PC-3 (cell line): ENCODE measurements at regions not wholly inside any gene's neighbourhood (a gene's known extent, or its start where the extent isn't known, plus 50 kb on each side); places are given as distances from the start of the nearest gene placed in this dataset.

Experiments
- ATAC-seq: fragments of 200-7000 bp; cut with Tn5 transposase; 2 replicates; pipeline ENCODE4 v1.9.1; 2020; ENCODE audit warnings: mild to moderate bottlenecking, moderate library complexity
- BruUV-seq: library from RNA; stranded (reverse); fragments of 400-500 nt; replicated peaks from 2 replicates; lab custom pipeline; 2021; lab: Mats Ljungman, UMichigan
- CTCF ChIA-PET: fragments of 300-600 bp; sonication (Branson Sonifier 250); formaldehyde crosslinking; loops from one replicate; lab custom pipeline; 2022; ENCODE audit warnings: antibody characterized with exemption; lab: Charles Lee
- POLR2A ChIA-PET: fragments of 300-600 bp; sonication (Branson Sonifier 250); formaldehyde crosslinking; loops from one replicate; lab custom pipeline; 2022; ENCODE audit warnings: antibody characterized with exemption; ENCODE audit not compliant: unreplicated experiment; lab: Charles Lee
- DNase-seq: peaks from one replicate; pipeline ENCODE4 v3.0.0-alpha.2; 2015
- H2AFZ ChIP-seq: fragments of 300-600 bp; sonication (generic); 2 replicates; pipeline ENCODE4 v1.6.0; 2016; ENCODE audit warnings: antibody characterized with exemption, low read length
- H3F3A ChIP-seq: fragments of 300-600 bp; sonication (generic); one replicate; pipeline ENCODE4 v1.6.0; 2017; ENCODE audit warnings: antibody characterized with exemption, low read length, control low read depth, mild to moderate bottlenecking; ENCODE audit not compliant: unreplicated experiment
- H3K27ac ChIP-seq: fragments of 300-600 bp; sonication (generic); 2 replicates; pipeline ENCODE4 v1.5.1; 2016; ENCODE audit warnings: mild to moderate bottlenecking, low read length
- H3K27me3 ChIP-seq: fragments of 300-600 bp; sonication (generic); 2 replicates; pipeline ENCODE4 v1.6.1; 2016; ENCODE audit warnings: low read length, mixed read lengths
- H3K36me3 ChIP-seq: fragments of 300-600 bp; sonication (generic); 2 replicates; pipeline ENCODE4 v1.6.1; 2016; ENCODE audit warnings: low read depth, mixed run types, low read length, mixed read lengths
- H3K4me1 ChIP-seq: fragments of 300-600 bp; sonication (generic); 2 replicates; pipeline ENCODE4 v1.5.1; 2016; ENCODE audit warnings: low read length; ENCODE audit not compliant: insufficient read depth
- H3K4me2 ChIP-seq: fragments of 300-600 bp; sonication (generic); 2 replicates; pipeline ENCODE4 v1.6.0; 2016; ENCODE audit warnings: low read length
- H3K4me3 ChIP-seq: fragments of 300-600 bp; sonication (generic); 2 replicates; pipeline ENCODE4 v1.5.1; 2016; ENCODE audit warnings: mild to moderate bottlenecking, low read length, mixed read lengths
- H3K79me2 ChIP-seq: fragments of 300-600 bp; sonication (generic); 2 replicates; pipeline ENCODE4 v1.6.1; 2017; ENCODE audit warnings: low read length, mixed read lengths
- H3K9ac ChIP-seq: fragments of 300-600 bp; sonication (generic); 2 replicates; pipeline ENCODE4 v1.6.0; 2016; ENCODE audit warnings: mild to moderate bottlenecking, low read length
- H3K9me2 ChIP-seq: fragments of 300-600 bp; sonication (generic); replicated peaks from 2 replicates; pipeline ENCODE4 v1.6.1; 2016; ENCODE audit warnings: mixed run types, low read length, mixed read lengths
- H3K9me3 ChIP-seq: fragments of 300-600 bp; sonication (generic); 2 replicates; pipeline ENCODE4 v1.6.1; 2016; ENCODE audit warnings: low read length, mixed read lengths
- H4K20me1 ChIP-seq: fragments of 300-600 bp; sonication (generic); 2 replicates; pipeline ENCODE4 v1.6.1; 2016; ENCODE audit warnings: low read length, mixed read lengths
- CTCF ChIP-seq: fragments of 300-600 bp; sonication (generic); conservative IDR thresholded peaks from 2 replicates; pipeline ENCODE4 v1.5.1; 2017; ENCODE audit warnings: antibody characterized with exemption, low read depth, mild to moderate bottlenecking, low read length
- EZH2 ChIP-seq: fragments of 300-600 bp; sonication (generic); IDR thresholded peaks from one replicate; pipeline ENCODE4 v1.6.1; 2017; ENCODE audit warnings: antibody characterized with exemption, mild to moderate bottlenecking, low read length; ENCODE audit not compliant: unreplicated experiment
- EZH2phosphoT487 ChIP-seq: fragments of 300-600 bp; sonication (generic); IDR thresholded peaks from 2 replicates; pipeline ENCODE4 v1.6.1; 2018; ENCODE audit warnings: mild to moderate bottlenecking, antibody characterized with exemption, low read length, borderline replicate concordance
- intact Hi-C: fragments of 100-400 bp; cut with micrococcal nuclease; formaldehyde crosslinking; loops from 2 replicates; pipeline ENCODE4 v1.9.0; 2023

GRCh38 chr10:21209495-21209894 lies 312.4 kb upstream of the NEBL start:
- H3K4me1 ChIP-seq, result no peaks in the 10 kb centered on the region
- CTCF ChIA-PET, result no interaction called here
- no peak overlapping the region for H3K4me2 ChIP-seq
- no peak overlapping the region for H3K4me3 ChIP-seq
- intact Hi-C loops, result no loop called here
- TF ChIP-seq EZH2phosphoT487, result no peak
- TF ChIP-seq CTCF, result no peak
- no peak for TF ChIP-seq EZH2
- no TSS peak for BruUV-seq
- H3K9me3 ChIP-seq, result no peaks in the 10 kb centered on the region
- H3K27ac ChIP-seq, result no peak overlapping the region
- POLR2A ChIA-PET, result no interaction called here
- no peaks in the 10 kb centered on the region for H3K36me3 ChIP-seq
- H4K20me1 ChIP-seq, result no peaks in the 10 kb centered on the region
- H2AFZ ChIP-seq, result no peak overlapping the region
- DNase-seq (no peak), ATAC-seq (no peak)
- no peaks in the 10 kb centered on the region for H3F3A ChIP-seq
- no peaks in the 10 kb centered on the region for H3K79me2 ChIP-seq
- no peaks in the 10 kb centered on the region for H3K9me2 ChIP-seq
- no peak overlapping the region for H3K9ac ChIP-seq
- no peaks in the 10 kb centered on the region for H3K27me3 ChIP-seq

GRCh38 chr10:21208666-21209316 lies 311.7 kb upstream of the NEBL start:
- H3K9ac ChIP-seq, result no peak overlapping the region
- no peaks in the 10 kb centered on the region for H4K20me1 ChIP-seq
- no peak overlapping the region for H3K4me2 ChIP-seq
- POLR2A ChIA-PET, result no interaction called here
- BruUV-seq, result no TSS peak
- no peak overlapping the region for H2AFZ ChIP-seq
- no peak overlapping the region for H3K27ac ChIP-seq
- intact Hi-C loops, result no loop called here
- H3K36me3 ChIP-seq, result no peaks in the 10 kb centered on the region
- no peak for TF ChIP-seq EZH2phosphoT487
- TF ChIP-seq EZH2, result no peak
- TF ChIP-seq CTCF, result no peak
- no peak for ATAC-seq
- no peaks in the 10 kb centered on the region for H3K9me3 ChIP-seq
- no peaks in the 10 kb centered on the region for H3K9me2 ChIP-seq
- no peak for DNase-seq
- H3K4me3 ChIP-seq, result no peak overlapping the region
- H3K27me3 ChIP-seq, result no peaks in the 10 kb centered on the region
- H3K79me2 ChIP-seq, result no peaks in the 10 kb centered on the region
- no peaks in the 10 kb centered on the region for H3F3A ChIP-seq
- no peaks in the 10 kb centered on the region for H3K4me1 ChIP-seq
- CTCF ChIA-PET, result no interaction called here

GRCh38 chr10:21207852-21208646 lies 310.9 kb upstream of the NEBL start:
- H3K27me3 ChIP-seq, result no peaks in the 10 kb centered on the region
- H3K4me1 ChIP-seq, result no peaks in the 10 kb centered on the region
- H3K4me2 ChIP-seq, result no peak overlapping the region
- no peaks in the 10 kb centered on the region for H3K9me2 ChIP-seq
- BruUV-seq, result no TSS peak
- no peaks in the 10 kb centered on the region for H3F3A ChIP-seq
- no peaks in the 10 kb centered on the region for H4K20me1 ChIP-seq
- no peaks in the 10 kb centered on the region for H3K79me2 ChIP-seq
- no peak overlapping the region for H2AFZ ChIP-seq
- ATAC-seq, result no peak
- H3K36me3 ChIP-seq, result no peaks in the 10 kb centered on the region
- intact Hi-C loops, result no loop called here
- no peak for DNase-seq
- H3K9ac ChIP-seq, result no peak overlapping the region
- H3K27ac ChIP-seq, result no peak overlapping the region
- TF ChIP-seq EZH2 (no peak), EZH2phosphoT487 (no peak), CTCF (no peak)
- no peaks in the 10 kb centered on the region for H3K9me3 ChIP-seq
- CTCF ChIA-PET, result no interaction called here
- POLR2A ChIA-PET, result no interaction called here
- no peak overlapping the region for H3K4me3 ChIP-seq
